ENCODE measurements at regions not wholly inside any gene's neighbourhood (a gene's known extent, or its start where the extent isn't known, plus 50 kb on each side); places are given as distances from the start of the nearest gene placed in this dataset.

DNA sequence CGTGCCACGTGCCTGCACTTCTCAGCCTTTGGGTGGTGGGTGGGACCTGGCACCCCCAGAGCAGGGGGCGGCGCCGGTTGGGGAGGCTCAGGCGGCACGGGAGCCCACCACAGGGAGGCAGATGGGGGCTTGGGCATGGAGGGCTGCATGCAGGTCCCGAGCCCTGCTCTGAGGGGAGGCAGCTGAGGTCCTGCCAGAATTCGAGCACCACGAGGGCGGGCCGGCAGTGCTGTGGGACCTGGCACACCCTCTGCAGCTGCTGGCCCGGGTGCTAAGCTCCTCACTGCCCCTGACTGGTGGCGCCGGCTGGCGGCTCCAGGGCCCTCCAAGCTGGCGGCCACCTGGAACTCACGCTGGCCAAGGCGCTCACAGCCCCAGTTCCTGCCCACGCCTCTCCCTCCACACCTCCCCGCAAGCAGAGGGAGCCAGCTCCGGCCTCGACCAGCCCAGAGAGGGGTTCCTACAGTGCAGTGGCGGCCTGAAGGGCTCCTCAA is 1176.8 kb upstream of the GYPC start:
- Histone ChIP-seq H3K9me2 (replicated peaks; ENCODE audit: insufficient read depth, low read length) (no peaks in the 10 kb centered on the region), H3K79me2 (ENCODE audit: low read length) (no peaks in the 10 kb centered on the region), H3F3A (ENCODE audit: insufficient read depth, low read length) (no peaks in the 10 kb centered on the region), H3K4me3 (ENCODE audit: low read length) (no peak overlapping the region), H3K9me3 (replicated peaks; ENCODE audit: insufficient read depth, low read length) (no peaks in the 10 kb centered on the region), H4K20me1 (ENCODE audit: insufficient read depth, low read length) (no peaks in the 10 kb centered on the region), H3K36me3 (replicated peaks; ENCODE audit: insufficient read depth, low read length) (no peaks in the 10 kb centered on the region), H3K9ac (ENCODE audit: low read length) (no peak overlapping the region), H3K4me2 (ENCODE audit: low read depth, low read length) (no peak overlapping the region), H3K27ac (ENCODE audit: low read length) (no peak overlapping the region), H2AFZ (ENCODE audit: low read length) (no peak overlapping the region), H3K4me1 (ENCODE audit: low read length) (no peaks in the 10 kb centered on the region), H3K27me3 (replicated peaks; ENCODE audit: insufficient read depth, low read length) (no peaks in the 10 kb centered on the region)
- DNase-seq: no peak
- TF ChIP-seq CTCF (IDR thresholded peaks at IDR 0.05; ENCODE audit: low read length) (no peak), EZH2 (optimal IDR thresholded peaks at IDR 0.05; ENCODE audit: low read depth, low read length) (no peak), EZH2phosphoT487 (IDR thresholded peaks at IDR 0.05; ENCODE audit: low read length) (no peak)

DNA sequence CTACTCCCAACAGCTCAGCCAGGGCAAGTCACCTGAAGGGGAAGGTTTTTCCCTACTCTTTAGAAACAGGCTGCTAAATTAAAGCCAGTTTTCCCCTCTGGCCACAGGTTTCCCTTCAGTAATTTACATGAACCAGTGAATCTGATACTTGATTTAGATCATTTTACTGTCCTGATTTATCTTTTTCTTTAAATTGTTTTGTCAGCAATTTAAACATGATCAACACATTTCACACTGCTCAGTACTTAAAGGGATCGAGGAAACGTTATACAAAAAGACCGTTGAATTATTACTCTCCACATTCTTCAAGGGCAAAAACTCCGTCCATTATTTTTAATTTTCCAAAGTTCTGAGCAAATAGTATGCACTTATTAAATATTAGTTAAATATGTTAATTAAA is 1165.7 kb upstream of the GYPC start:
- Histone ChIP-seq H3K36me3 (replicated peaks; ENCODE audit: insufficient read depth, low read length) (no peaks in the 10 kb centered on the region), H3F3A (ENCODE audit: insufficient read depth, low read length) (peaks cover 14% of the 10 kb centered on the region; the same call in 1 of the 2 replicates)

DNA sequence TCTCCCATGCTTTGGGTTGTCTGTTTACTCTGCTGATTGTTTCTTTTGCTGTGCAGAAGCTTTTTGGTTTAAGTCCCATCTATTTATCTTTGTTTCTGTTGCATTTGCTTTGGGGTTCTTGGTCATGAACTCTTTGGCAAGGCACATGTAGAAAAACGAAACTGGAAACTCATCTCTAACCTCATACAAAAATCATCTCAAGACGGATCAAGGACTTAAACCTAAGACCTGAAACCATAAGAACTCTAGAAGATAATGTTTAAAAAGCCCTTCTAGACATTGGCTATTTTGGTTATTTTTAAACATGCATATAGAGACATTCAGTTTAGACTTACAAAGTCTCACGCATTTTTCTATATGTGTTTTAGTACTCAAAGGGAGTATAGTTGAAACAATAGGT is 1164.3 kb upstream of the GYPC start:
- H3K36me3 ChIP-seq (replicated peaks; ENCODE audit: insufficient read depth, low read length): no peaks in the 10 kb centered on the region
- H3K9me2 ChIP-seq (replicated peaks; ENCODE audit: insufficient read depth, low read length): no peaks in the 10 kb centered on the region
- no peaks in the 10 kb centered on the region for H3K79me2 ChIP-seq (ENCODE audit: low read length)
- peaks cover 14% of the 10 kb centered on the region; the same call in 1 of the 2 replicates for H3F3A ChIP-seq (ENCODE audit: insufficient read depth, low read length)
- no peak overlapping the region for H3K4me3 ChIP-seq (ENCODE audit: low read length)
- H3K27ac ChIP-seq (ENCODE audit: low read length): peak overlapping the region; percentile 27; the same call in 1 of the 2 replicates
- H3K9me3 ChIP-seq (replicated peaks; ENCODE audit: insufficient read depth, low read length): no peaks in the 10 kb centered on the region
- H2AFZ ChIP-seq (ENCODE audit: low read length): no peak overlapping the region
- TF ChIP-seq EZH2phosphoT487 (IDR thresholded peaks at IDR 0.05; ENCODE audit: low read length) (no peak), EZH2 (optimal IDR thresholded peaks at IDR 0.05; ENCODE audit: low read depth, low read length) (no peak), CTCF (IDR thresholded peaks at IDR 0.05; ENCODE audit: low read length) (no peak)
- peak; percentile 87 for DNase-seq
- H3K4me2 ChIP-seq (ENCODE audit: low read depth, low read length): peak overlapping the region; percentile 35
- no peaks in the 10 kb centered on the region for H3K27me3 ChIP-seq (replicated peaks; ENCODE audit: insufficient read depth, low read length)
- H4K20me1 ChIP-seq (ENCODE audit: insufficient read depth, low read length): no peaks in the 10 kb centered on the region
- no peak overlapping the region for H3K9ac ChIP-seq (ENCODE audit: low read length)
- H3K4me1 ChIP-seq (ENCODE audit: low read length): peaks cover 11% of the 10 kb centered on the region; the same call in 1 of the 2 replicates

More for the DNA sequence above, 1165.7 kb upstream of the GYPC start:
- H3K9me2 ChIP-seq (replicated peaks; ENCODE audit: insufficient read depth, low read length): no peaks in the 10 kb centered on the region
- DNase-seq: no peak
- no peak for TF ChIP-seq EZH2 (optimal IDR thresholded peaks at IDR 0.05; ENCODE audit: low read depth, low read length)
- no peak for TF ChIP-seq CTCF (IDR thresholded peaks at IDR 0.05; ENCODE audit: low read length)
- TF ChIP-seq EZH2phosphoT487 (IDR thresholded peaks at IDR 0.05; ENCODE audit: low read length): no peak
- H3K9ac ChIP-seq (ENCODE audit: low read length): no peak overlapping the region
- H4K20me1 ChIP-seq (ENCODE audit: insufficient read depth, low read length): no peaks in the 10 kb centered on the region
- H3K27ac ChIP-seq (ENCODE audit: low read length): no peak overlapping the region
- H3K4me2 ChIP-seq (ENCODE audit: low read depth, low read length): no peak overlapping the region
- no peaks in the 10 kb centered on the region for H3K27me3 ChIP-seq (replicated peaks; ENCODE audit: insufficient read depth, low read length)
- no peak overlapping the region for H2AFZ ChIP-seq (ENCODE audit: low read length)
- H3K79me2 ChIP-seq (ENCODE audit: low read length): no peaks in the 10 kb centered on the region
- H3K9me3 ChIP-seq (replicated peaks; ENCODE audit: insufficient read depth, low read length): no peaks in the 10 kb centered on the region
- no peak overlapping the region for H3K4me3 ChIP-seq (ENCODE audit: low read length)
- peaks cover 11% of the 10 kb centered on the region; the same call in 1 of the 2 replicates for H3K4me1 ChIP-seq (ENCODE audit: low read length)
